PC-9 (cell line): ENCODE measurements at regions not wholly inside any gene's neighbourhood (a gene's known extent, or its start where the extent isn't known, plus 50 kb on each side); places are given as distances from the start of the nearest gene placed in this dataset.

Experiments used
- BruUV-seq: library from RNA; stranded (reverse); fragments of 400-500 nt; replicated peaks from 2 replicates; lab custom pipeline; 2021; lab: Mats Ljungman, UMichigan
- CTCF ChIA-PET: fragments of 300-600 bp; sonication (Branson Sonifier 250); formaldehyde crosslinking; loops from one replicate; lab custom pipeline; 2022; ENCODE audit warnings: antibody characterized with exemption; lab: Charles Lee
- POLR2A ChIA-PET: fragments of 300-600 bp; sonication (Branson Sonifier 250); formaldehyde crosslinking; loops from one replicate; lab custom pipeline; 2022; ENCODE audit warnings: antibody characterized with exemption; ENCODE audit not compliant: unreplicated experiment; lab: Charles Lee
- DNase-seq, 2 experiments: peaks; one replicate each; pipeline versions ENCODE4 v3.0.0 to v3.0.0-alpha.2; 2015 to 2022; ENCODE audit warnings: mixed read lengths in 1 of 2
- H2AFZ ChIP-seq: fragments of 200-600 bp; sonication (generic); 2 replicates; pipeline ENCODE4 v1.8.1; 2017; ENCODE audit warnings: antibody characterized with exemption
- H3F3A ChIP-seq: fragments of 200-600 bp; sonication (generic); 2 replicates; pipeline ENCODE4 v1.8.1; 2017; ENCODE audit warnings: antibody characterized with exemption, mild to moderate bottlenecking, low read depth; ENCODE audit not compliant: insufficient read depth
- H3K27ac ChIP-seq: fragments of 200-600 bp; sonication (generic); 2 replicates; pipeline ENCODE4 v1.6.1; 2016; ENCODE audit warnings: mixed run types
- H3K27me3 ChIP-seq: fragments of 200-600 bp; sonication (generic); 2 replicates; pipeline ENCODE4 v1.6.1; 2016; ENCODE audit warnings: low read depth, mixed run types; ENCODE audit not compliant: insufficient read depth
- H3K36me3 ChIP-seq: fragments of 200-600 bp; sonication (generic); 2 replicates; pipeline ENCODE4 v1.6.1; 2016; ENCODE audit warnings: low read depth, mixed run types
- H3K4me1 ChIP-seq: fragments of 200-600 bp; sonication (generic); replicated peaks from 2 replicates; pipeline ENCODE4 v1.6.1; 2016; ENCODE audit warnings: mixed run types; ENCODE audit not compliant: insufficient read depth
- H3K4me2 ChIP-seq: fragments of 200-600 bp; sonication (generic); 2 replicates; pipeline ENCODE4 v1.6.1; 2017; ENCODE audit warnings: mixed run types
- H3K4me3 ChIP-seq: fragments of 200-600 bp; sonication (generic); 2 replicates; pipeline ENCODE4 v1.6.1; 2016; ENCODE audit warnings: mixed run types
- H3K79me2 ChIP-seq: fragments of 200-600 bp; sonication (generic); 2 replicates; pipeline ENCODE4 v1.6.1; 2017; ENCODE audit warnings: low read depth, mixed run types
- H3K9me2 ChIP-seq: fragments of 200-600 bp; sonication (generic); 2 replicates; pipeline ENCODE4 v1.8.1; 2017; ENCODE audit warnings: mild to moderate bottlenecking; ENCODE audit not compliant: insufficient read depth
- H3K9me3 ChIP-seq: fragments of 200-600 bp; sonication (generic); 2 replicates; pipeline ENCODE4 v1.8.1; 2016; ENCODE audit warnings: low read depth; ENCODE audit not compliant: insufficient read depth
- H4K20me1 ChIP-seq: fragments of 200-600 bp; sonication (generic); 2 replicates; pipeline ENCODE4 v1.8.1; 2017; ENCODE audit not compliant: insufficient read depth
- EZH2 ChIP-seq: fragments of 200-600 bp; sonication (generic); IDR thresholded peaks from 2 replicates; pipeline ENCODE4 v1.8.0; 2017; ENCODE audit warnings: antibody characterized with exemption, low read depth
- intact Hi-C: fragments of 100-400 bp; cut with micrococcal nuclease; formaldehyde crosslinking; loops from one replicate; pipeline ENCODE4 v1.10.0; 2022; ENCODE audit not compliant: unreplicated experiment
- TF ChIP-seq, protein P1 (sequence below): fragments of 200-600 bp; sonication (generic); conservative IDR thresholded peaks from 2 replicates; pipeline ENCODE4 v1.6.1; 2017; ENCODE audit warnings: mixed run types, antibody characterized with exemption, mild to moderate bottlenecking, moderate library complexity

DNA sequence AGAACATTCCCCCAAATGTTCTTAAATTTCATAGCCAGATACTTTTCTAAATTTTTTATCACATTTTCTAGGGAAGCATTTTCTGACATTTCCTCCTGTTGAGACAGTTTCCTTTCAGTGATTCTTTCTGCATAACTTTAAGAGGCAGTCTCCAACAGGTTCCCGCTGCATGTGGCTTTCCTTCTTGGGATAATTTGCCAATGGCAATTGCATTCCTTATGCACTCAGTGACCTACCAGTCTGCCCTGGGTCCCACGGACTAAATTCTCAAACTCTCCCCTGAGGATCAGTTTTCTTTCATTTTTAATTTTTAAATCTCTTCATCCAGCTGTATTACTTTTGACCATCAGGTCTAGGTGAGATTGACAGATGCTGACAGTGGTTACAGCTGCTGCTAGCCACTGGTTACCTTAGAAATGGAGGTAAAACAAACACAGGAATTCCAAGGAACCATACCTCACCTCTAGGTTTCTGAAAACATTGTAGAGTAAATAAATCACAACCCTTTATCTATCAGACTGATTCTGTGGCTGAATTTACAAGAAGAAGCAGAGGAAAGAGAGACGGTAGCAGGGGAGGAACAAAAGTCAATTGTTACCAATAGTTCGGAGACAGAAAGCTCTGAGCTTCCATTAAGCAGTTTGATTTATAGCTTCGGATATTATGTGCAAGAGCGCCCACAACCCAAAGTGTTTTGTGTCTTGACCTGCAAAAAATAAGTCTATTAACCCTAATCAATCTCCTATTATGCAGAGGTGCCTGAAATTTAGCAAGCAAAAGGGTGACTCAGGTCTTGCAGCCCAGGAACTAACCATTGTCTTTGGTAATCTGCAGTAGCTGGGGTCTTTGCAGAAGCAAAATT lies 216.0 kb downstream of the PMP22 start:
- H3K4me3 ChIP-seq = no peak overlapping the region
- DNase-seq = no peak
- no peaks in the 10 kb centered on the region for H3K9me3 ChIP-seq
- POLR2A ChIA-PET = no interaction called here
- BruUV-seq = no TSS peak
- H3K9me2 ChIP-seq = no peaks in the 10 kb centered on the region
- no peaks in the 10 kb centered on the region for H3F3A ChIP-seq
- no peaks in the 10 kb centered on the region for H4K20me1 ChIP-seq
- no peak overlapping the region for H2AFZ ChIP-seq
- no peaks in the 10 kb centered on the region for H3K4me1 ChIP-seq
- no peak overlapping the region for H3K27ac ChIP-seq
- intact Hi-C loops = no loop called here
- no peak overlapping the region for H3K4me2 ChIP-seq
- H3K27me3 ChIP-seq = peaks cover 3% of the 10 kb centered on the region; the same call in 1 of the 2 replicates
- TF ChIP-seq, protein P1, sequence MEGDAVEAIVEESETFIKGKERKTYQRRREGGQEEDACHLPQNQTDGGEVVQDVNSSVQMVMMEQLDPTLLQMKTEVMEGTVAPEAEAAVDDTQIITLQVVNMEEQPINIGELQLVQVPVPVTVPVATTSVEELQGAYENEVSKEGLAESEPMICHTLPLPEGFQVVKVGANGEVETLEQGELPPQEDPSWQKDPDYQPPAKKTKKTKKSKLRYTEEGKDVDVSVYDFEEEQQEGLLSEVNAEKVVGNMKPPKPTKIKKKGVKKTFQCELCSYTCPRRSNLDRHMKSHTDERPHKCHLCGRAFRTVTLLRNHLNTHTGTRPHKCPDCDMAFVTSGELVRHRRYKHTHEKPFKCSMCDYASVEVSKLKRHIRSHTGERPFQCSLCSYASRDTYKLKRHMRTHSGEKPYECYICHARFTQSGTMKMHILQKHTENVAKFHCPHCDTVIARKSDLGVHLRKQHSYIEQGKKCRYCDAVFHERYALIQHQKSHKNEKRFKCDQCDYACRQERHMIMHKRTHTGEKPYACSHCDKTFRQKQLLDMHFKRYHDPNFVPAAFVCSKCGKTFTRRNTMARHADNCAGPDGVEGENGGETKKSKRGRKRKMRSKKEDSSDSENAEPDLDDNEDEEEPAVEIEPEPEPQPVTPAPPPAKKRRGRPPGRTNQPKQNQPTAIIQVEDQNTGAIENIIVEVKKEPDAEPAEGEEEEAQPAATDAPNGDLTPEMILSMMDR = no peak
- no peak for TF ChIP-seq EZH2
- no peaks in the 10 kb centered on the region for H3K36me3 ChIP-seq
- H3K79me2 ChIP-seq = no peaks in the 10 kb centered on the region
- CTCF ChIA-PET = no interaction called here

DNA sequence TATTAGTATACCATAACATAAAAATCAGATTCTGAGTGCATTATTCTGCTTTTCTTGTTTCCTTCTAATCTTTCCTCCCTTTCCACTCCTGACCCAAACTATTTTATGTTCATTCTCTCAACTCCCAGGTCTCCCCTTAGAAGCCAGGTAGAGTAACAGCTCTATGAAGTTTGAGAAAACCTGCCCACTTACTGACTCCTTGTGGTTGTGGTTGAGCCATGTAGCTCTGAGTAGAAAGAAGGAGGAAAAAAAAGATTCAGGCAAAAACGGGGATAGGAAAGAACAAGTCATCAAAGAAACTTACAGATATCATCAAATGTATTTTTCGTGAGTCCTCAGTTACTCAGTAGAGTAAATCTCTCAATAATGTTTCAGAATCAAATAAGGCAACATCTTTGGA lies 216.7 kb downstream of the PMP22 start:
- no TSS peak for BruUV-seq
- DNase-seq = no peak
- Histone ChIP-seq H3F3A (no peaks in the 10 kb centered on the region), H3K4me1 (no peaks in the 10 kb centered on the region), H4K20me1 (no peaks in the 10 kb centered on the region), H3K4me2 (no peak overlapping the region), H3K79me2 (no peaks in the 10 kb centered on the region), H3K36me3 (no peaks in the 10 kb centered on the region), H3K4me3 (no peak overlapping the region), H3K27ac (no peak overlapping the region), H2AFZ (no peak overlapping the region), H3K27me3 (0 out of 2 replicates have a peak, but pooled peaks cover 3% of the 10 kb centered on the region), H3K9me2 (no peaks in the 10 kb centered on the region), H3K9me3 (no peaks in the 10 kb centered on the region)
- CTCF ChIA-PET = no interaction called here
- POLR2A ChIA-PET = no interaction called here
- intact Hi-C loops = no loop called here
- TF ChIP-seq EZH2 = no peak
- TF ChIP-seq, protein P1 = no peak

DNA sequence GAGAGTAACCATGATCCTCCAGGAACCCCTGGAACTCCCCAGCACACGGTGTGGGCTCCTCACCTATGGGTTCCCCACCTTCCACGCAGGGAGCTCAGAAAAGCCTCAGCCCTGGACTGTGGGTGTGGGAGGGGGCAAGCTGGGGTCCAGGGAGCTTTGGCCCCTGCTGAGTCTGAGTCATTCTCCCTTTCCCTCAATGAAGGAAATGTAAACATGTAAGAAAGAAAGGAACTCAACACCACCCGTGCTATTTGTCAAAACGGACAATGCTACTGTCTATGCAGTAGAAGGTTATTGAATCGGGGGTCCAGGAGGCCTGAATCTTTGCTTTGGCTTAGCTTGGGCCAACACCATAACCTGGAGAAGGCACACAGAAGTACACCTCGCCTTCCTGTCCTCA lies 222.8 kb downstream of the PMP22 start:
- Histone ChIP-seq H3K36me3 (no peaks in the 10 kb centered on the region), H3K79me2 (no peaks in the 10 kb centered on the region), H3K4me2 (no peak overlapping the region), H3K4me3 (no peak overlapping the region), H3K9me3 (no peaks in the 10 kb centered on the region), H3F3A (no peaks in the 10 kb centered on the region), H3K4me1 (no peaks in the 10 kb centered on the region), H3K9me2 (no peaks in the 10 kb centered on the region), H3K27ac (no peak overlapping the region), H2AFZ (no peak overlapping the region), H3K27me3 (0 out of 2 replicates have a peak, but pooled peaks cover 11% of the 10 kb centered on the region), H4K20me1 (no peaks in the 10 kb centered on the region)
- TF ChIP-seq EZH2 = no peak
- TF ChIP-seq, protein P1 = no peak
- ChIA-PET CTCF (no interaction called here), POLR2A (no interaction called here)
- intact Hi-C loops = no loop called here
- no peak for DNase-seq
- BruUV-seq = no TSS peak
